Activated CD4-positive, alpha-beta T cell treated with anti-CD3 and anti-CD28 coated beads, Interleukin-2, Interleukin-6, amounts not matched to agents 100 ng/mL and 50 ng/mL, durations not matched to agents 16 hours and 8 hours (primary cell): ENCODE measurements at regions not wholly inside any gene's neighbourhood (a gene's known extent, or its start where the extent isn't known, plus 50 kb on each side); places are given as distances from the start of the nearest gene placed in this dataset.
A peak's percentile ranks its signal among the peaks of the same experiment; 100 is the strongest.

Source experiments
- DNase-seq: peaks from one replicate; pipeline ENCODE4 v3.0.0-alpha.2; 2020

DNA sequence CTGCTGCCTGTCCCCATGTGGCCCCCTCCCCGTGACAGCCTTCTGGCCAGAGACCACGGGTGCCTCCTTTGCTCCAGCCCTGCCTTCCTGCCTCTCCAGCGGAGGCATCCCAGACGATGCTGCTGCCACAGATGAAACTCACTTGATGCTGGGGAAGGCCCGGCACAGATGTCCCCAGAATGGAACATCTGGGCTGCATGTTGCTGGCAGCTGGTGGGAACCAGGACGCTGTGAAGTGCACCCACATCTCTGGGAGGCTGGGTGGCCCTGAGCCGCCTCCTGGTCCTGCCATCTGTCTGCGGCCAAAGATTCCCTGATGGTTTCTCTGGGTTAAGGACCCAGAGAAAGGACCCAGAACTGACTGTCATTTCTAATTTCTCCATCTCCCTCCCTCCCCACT, 51.9 kb upstream of the PTPRS start:
- DNase-seq = no peak

DNA sequence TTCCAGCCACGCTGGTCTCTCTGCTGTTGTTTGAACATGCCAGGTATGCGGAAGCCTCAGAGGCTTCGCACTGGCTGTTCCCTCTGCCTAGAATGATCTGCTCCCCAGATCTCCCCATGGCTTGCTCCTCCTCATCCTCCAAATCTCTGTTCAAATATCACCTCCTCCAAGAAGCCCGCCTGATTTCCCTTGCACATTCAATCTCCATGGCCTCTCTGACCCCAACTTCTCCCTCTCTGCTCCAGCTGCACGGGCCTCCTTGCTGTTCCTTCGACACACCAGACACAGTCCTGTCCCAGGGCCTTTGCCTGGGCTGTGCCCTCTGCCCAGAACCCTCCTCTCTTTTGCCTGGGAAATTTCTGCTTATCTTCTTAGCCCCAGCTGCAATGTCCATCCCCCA, 52.5 kb upstream of the PTPRS start:
- DNase-seq = no peak

DNA sequence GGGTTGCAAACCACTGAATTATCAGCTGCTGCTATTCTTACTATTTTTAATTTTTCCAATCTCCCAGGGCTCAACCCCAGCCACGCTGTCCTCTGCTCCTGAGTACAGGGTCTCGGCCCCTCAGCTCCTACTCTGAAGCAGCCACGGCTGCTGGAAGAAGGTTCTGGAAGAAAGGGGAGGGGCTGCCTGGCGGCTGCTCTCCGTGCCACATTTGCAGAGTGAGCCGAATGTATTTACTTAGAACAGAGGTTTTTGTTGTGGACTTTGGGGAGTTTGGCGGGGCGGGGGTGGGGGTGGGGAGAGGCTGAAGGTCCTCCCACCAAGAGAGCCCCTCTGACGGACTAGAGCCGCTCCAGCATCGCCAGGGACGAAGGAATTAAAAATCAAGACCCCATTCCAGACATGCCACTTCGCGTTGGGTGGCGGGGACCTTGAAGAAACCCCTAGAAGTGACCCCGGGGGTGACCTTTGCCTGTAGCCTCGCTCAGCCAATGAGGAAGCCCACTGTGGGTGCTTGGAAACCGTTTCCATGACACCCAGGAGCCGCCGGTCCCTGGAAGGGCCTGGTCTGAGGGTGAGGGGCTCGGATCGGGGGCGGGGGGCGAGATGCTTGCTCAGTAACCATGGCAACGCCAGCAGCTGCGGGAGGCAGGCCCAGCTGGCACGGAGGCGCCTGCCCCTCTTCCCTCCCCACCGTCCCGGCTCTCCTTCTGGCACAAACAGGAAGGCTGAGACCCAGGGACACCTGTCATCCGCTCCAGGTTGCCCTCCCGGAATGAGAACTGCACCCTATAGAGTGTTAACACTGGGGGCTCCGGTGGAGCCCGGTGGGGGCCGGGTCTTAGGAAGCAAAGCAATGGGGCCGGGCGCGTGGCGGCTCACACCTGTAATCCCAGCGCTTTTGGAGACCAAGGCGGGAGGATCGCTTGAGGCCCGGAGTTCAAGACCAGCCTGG, 54.2 kb upstream of the PTPRS start:
- DNase-seq = no peak

DNA sequence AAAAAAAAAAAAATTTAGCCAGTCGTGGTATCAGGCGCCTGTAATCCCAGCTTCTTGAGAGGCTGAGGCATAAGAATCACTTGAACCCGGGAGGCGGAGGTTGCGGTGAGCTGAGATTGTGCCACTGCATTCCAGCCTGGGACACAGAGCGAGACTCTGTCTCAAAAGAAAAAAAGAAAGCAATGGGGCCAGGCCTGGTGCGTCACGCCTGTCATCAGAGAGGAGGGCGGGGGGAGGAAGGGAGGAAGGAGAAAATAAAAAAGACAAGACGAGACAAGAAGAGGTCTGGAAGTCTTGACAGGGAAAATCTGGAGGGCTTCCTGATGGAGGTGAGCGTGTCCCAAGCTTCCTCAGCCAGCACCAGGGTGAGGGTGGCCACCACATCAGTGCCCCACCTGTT, 54.9 kb upstream of the PTPRS start:
- DNase-seq = no peak

DNA sequence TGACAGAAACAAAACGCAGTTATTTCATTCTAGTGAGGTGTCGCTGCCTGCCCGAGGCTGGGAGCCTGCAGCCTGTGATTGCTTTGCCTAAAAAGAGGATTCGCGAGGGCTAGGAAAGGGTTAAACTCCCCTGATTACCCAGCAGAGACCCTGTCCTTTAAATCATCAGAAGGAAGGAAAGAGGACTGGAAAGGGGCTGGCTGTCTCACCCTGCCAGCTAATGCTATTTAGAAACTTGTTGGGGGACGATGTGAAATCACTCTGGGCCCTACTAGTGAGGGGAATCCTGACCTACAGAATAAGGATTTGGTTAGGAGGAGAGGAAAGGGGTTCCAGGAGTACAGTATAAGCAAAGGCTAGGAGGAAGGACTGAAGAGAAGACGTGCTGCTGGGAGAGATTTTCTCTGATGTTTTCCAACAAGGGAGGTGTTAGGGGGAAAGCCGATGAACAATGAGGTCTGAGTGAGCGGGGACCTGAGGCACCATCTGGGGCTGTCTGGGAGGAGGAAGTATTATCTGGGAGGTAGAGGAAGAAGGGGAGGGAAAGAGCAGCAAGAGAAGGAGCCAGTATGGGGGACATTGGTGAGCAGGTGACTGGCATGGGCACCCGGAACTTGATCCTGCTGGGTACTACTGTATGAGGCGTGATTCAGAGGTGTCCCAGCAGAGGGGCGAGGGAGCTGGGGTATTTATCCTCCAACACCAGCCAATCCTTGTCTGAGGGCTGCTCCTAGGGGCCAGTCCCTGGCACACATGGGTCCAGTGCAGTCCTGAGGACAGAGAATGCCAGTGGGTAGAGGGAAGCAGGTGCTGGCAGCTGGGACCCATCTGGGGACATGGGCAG, 55.7 kb upstream of the PTPRS start:
- DNase-seq = no peak

DNA sequence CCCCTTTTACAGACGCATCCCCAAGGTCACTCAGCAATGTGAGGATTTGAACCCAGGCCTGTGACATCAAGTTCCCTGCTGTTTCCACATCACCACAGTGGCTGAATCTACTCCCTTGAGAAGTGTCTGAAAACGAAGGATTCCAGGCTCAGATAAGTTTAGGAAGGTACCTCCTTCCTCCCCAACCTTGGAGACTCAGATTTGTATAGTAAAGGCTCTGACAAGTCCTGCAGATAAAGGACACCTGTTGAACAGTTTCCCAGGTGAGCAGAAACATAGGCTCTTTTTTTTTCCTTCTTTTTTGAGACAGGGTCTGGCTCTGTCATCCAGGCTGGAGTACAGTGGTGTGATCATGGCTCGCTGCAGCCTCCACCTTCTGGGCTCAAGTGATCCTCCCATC, 56.4 kb upstream of the PTPRS start:
- DNase-seq = no peak

DNA sequence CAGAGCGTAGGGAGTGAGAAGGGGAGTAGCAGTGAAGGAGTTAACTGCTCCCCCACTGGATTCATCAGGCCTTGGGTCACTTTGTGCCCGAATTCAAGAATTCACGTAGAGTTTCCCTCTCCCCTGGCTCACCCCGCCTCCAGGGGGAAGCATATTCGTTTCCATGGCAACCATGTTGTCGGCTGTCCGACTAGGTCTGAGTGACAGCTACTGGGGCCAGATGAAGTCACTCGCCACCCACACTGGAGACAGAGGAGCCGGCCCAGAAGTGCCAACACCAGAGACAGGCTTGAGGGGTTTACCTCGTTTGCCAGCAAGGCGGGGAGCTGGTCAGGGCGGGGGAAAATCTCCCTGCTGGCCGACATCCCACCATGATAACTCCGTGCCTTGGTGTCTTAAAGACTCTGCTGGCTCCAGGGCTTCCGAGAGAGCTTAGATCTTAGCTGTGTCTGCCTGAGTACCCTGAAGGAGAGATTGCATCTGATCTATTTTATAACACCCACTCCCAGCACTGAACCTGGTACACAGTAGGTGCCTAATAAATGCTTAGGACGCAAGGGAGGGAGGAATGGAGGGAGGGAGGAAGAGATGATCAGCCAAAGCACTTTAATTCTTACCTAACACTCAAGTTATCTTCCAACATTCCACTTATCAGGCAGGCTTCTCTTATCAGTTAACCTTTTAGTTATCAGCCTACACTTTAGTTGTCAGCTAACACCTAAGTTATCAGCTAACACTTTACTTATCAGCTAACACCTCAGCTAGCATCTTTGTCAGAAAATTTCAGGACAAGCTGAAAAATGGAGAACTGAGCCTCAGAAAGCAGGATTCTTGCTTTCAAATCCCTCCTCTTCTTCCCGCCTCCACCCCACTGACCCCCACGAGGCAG, 57.2 kb upstream of the ZNRF4 start:
- DNase-seq = no peak

DNA sequence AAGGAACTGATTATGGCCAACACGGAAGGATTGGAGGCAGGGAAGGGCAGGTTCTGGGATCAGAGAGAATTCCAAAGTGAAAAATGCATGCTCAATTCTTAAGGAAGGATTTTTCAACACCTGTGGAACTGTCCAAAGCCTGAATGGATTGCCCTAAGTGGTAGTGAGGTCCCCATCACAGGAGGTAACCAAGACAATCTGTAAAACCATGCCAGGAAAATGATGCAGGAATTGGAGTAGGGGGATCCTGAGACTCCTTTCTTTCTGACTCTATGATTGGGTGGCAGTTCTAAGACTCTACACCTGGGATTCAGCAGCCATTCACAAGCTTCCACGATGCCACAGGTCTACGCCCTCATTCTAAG, 56.5 kb upstream of the ZNRF4 start:
- no peak for DNase-seq

DNA sequence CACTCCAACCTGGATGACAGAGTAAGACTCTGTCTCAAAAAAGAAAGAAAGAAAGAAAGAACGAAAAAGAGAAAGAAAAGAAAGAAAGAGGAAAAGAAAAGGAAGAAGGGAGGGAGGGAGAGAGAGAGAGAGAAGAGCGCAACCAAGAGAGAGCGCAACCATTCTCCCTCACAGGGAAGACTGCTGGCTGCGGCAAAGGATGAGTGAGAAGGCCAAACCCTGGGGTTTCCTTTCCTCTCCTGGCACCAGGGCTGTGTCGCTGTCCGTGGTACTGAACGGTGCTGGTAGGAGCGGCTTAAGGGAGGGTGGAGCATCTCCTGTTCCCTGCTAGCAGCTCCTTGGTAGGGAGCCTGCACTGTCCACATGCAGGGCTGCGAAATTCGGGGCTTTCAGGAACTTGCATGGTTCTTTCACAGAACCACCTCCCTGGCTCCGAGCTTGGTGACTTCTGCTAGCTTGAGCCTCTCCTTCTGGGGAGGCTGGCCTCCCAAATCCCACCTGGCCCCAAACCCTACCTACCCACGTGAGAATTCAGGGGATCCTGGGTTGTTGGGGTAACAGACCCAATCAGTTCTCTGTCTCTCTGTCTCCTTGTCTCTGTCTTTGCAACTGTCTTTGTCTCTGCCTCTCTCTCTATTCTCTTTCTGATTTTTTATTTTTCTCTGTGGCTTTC, 51.1 kb upstream of the ZNRF4 start:
- peak; percentile 66 for DNase-seq
